Daoy (cell line): ENCODE measurements at regions not wholly inside any gene's neighbourhood (a gene's known extent, or its start where the extent isn't known, plus 50 kb on each side); places are given as distances from the start of the nearest gene placed in this dataset.
A peak's percentile ranks its signal among the peaks of the same experiment; 100 is the strongest.

Source experiments
- DNase-seq: peaks from one replicate; pipeline ENCODE4 v3.0.0-alpha.2; 2015; ENCODE audit warnings: low read depth

- DNase-seq, result no peak
These were observed 71.3 kb upstream of the TEX51 start for GRCh38 chr2:126827371-126827770.

GRCh38 chr2:126828051-126828450 is 70.6 kb upstream of the TEX51 start:
- DNase-seq, result no peak

- no peak for DNase-seq
These were observed 70.2 kb upstream of the TEX51 start for GRCh38 chr2:126828491-126828890.

- peak; percentile 72 for DNase-seq
These were observed 67.3 kb upstream of the TEX51 start for GRCh38 chr2:126831234-126832005.

- DNase-seq, result no peak
These were observed 66.7 kb upstream of the TEX51 start for GRCh38 chr2:126832014-126832413.

- no peak for DNase-seq
These were observed 65.9 kb upstream of the TEX51 start for GRCh38 chr2:126832757-126833156.

DNA sequence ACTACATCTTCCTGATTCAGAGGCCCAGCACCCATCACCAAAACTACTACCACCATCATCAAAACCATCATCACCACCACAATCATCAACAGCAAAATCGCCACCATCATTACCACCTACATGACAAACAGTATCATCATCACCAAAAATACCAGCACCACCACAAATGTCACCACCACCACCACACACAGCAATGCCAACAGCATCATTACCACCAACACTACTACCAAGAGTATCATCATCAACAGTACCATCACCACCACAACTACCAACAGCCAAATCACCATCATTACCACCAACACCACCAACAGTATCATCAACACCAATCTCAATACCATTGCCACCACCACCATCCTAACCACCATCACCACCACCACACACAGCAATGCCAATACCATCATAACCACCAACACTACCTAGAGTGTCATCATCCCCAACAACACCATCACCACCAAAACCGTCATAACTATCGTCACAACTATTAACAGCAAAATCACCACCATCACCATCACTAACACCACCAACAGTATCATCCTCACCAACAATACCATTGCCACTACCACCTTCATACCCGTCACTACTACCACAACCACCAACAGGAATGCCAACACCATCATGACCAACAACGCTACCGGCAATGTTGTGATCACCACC is 64.6 kb upstream of the TEX51 start:
- DNase-seq, result no peak

DNA sequence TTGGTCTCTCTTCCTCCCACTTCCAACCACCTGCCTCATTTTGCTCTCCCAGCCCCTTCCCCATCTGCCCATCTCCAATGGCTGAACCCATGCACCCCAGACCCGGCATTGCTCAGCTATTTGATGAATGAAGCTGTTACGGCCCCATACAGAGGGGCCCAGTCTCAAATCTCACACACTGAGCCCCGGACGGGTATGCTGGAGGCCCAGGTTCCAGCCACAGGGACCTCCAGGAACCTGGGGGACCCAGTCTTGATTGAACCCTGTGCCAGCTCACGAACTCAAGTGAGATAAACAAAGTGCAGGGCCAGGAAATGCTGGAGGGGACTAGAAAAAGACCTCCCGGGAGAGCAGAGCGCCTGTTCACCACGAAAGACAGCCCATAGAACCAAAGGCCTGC is 63.4 kb upstream of the TEX51 start:
- no peak for DNase-seq

DNA sequence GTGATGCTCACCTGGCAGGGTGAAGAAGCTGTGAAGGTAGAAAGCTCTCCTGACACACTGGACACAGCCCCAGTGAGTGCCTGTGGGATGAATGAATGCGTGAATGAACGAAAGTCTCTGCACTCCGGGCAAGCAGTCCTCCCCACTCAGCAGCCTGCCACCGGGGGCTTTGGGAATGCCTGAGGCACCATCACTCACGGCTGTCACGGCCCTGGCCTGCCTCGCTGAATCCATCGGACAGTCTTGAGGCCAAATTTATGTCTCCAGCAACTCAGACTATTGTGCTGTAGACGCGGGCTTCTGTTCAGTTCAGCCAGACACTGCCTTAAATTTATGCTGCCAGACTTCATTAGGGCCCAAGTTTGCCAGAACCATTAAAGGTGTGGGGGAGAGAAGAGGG is 62.9 kb upstream of the TEX51 start:
- no peak for DNase-seq

DNA sequence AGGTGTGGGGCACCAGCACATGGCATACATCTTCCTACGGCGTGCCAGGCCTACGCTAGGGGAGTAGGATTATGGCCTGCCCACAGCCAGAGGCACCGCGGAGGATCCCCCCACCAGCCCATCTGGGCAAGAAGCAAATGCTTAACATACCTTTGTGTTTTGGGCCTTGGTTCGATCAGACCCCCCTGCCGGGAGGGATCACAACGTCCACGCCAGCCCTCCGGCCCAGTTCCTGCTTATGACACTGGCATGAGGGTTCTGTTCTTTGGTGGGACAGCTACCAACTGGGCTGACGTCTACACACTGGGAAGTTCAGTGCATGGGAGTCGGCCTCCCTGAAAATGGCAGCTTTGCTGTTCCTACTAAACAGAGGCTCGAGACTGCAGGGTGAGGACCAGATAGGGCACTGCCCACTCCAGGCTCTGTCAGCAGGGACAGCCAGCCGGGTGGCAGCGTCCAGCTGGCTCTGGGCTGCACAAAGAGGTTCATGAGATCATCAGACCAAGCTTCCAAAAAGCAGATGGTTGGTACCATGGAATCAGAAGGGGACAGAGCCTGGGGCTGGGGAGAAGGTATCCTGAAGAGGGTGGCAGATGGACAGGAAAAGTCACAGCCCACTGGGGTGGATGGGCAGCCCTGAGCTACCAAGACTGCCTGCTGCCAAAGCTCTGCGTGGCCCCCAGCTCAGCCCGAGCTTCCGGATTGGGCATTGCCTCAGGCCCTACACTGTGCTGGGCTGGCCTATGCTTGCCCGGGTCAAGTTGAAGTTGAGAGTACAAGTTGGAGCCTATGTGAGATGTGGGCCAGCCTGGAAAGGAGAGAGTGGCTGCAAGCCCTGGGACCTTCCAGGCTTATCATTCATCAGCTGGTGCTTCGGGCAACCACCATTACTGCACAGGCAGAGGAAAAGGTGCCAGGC is 61.7 kb upstream of the TEX51 start:
- no peak for DNase-seq

DNA sequence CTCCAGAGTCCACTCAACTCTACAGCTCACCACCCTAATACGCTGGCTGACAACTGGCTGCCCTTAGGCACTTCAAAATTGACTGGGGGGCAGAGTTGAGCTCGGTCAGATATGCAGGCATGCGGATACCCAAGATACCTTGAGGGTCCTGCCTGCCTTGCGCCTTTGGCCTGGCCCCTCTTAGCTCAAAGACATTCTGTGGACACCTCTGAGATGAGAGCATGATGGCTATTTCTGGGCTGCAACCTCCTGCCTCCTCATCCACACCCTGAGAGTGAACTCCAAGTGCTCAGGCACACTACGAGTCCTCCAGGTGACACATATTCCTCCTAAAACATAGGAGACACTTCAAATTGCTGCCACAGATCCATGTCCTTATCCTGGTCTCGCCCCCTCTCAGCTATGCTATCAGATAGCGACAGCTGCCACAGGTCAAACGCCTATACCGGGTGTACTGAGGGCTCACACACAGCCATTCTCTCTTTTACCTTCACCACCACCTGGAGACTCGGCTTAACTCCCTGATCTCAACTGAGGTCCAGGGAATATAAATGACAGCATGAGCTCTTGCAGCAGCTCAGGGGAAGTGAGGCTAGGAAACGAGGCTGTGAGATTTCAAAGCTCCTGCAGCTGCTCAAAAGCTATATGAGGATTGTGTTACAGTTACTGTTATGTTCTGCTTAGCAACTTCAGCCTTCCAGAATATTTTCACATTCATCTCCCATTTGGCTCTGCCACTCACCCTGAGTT is 60.5 kb upstream of the TEX51 start:
- no peak for DNase-seq

DNA sequence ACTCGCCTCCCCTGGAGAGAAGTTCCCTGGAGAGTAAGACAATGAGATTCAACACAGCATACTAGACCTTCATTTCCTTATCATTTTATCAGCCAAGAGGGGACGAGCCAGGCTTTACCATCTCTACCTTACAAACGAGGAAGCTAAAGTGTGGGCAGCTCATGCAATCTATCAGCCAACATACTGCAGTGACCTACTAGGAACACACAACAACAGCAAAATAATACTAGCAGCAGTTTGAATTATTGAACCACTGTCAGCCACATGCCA is 60.0 kb upstream of the TEX51 start:
- DNase-seq, result no peak

- peak; percentile 6 for DNase-seq
These were observed 58.9 kb upstream of the TEX51 start for GRCh38 chr2:126839796-126840195.

DNA sequence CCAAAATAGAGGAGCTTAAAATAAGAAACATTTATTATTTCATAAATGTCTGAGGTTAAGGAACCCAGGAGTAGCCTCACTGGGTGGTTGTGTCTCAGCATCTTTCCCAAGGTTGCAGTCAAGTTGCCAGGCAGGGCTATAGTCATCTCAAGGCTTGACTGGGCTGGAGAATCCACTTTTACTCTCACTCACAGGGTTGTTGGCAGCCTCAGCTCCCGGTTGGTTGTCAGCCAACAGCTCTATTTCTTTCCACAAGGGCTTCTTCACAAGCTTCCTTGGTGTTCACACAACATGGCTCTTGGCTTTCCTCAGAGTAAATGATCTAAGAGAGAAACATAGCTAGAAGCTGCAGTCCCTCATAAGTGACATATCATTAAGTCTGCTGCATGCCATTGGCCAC is 55.6 kb upstream of the TEX51 start:
- no peak for DNase-seq

DNA sequence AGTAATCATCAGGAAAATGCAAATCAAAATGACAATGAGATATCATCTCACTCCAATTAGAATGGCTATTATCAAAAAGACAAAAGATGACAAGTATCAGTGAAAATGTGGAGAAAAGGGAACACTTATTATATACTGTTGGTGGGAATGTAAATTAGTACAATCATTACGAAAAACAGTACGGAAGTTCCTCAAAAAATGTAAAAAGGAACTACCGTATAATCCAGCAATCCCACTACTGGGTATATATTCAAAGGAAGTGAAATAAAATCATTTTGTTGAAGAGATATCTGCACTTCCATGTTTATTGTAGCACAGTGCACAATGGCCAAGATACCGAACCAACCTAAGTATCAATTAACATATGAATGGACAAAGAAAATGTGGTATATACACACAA is 52.4 kb upstream of the TEX51 start:
- DNase-seq, result no peak
